Kidney epithelial cell (primary cell): ENCODE measurements at regions not wholly inside any gene's neighbourhood (a gene's known extent, or its start where the extent isn't known, plus 50 kb on each side); places are given as distances from the start of the nearest gene placed in this dataset.

Experiments
- DNase-seq: peaks from one replicate; pipeline ENCODE4 v3.0.0-alpha.2; 2010; ENCODE audit warnings: low read depth
- H3K27me3 ChIP-seq: 2 replicates; pipeline ENCODE4 v1.6.0; 2011; ENCODE audit warnings: low read length; ENCODE audit not compliant: control insufficient read depth, insufficient read depth
- H3K36me3 ChIP-seq: 2 replicates; pipeline ENCODE4 v1.5.1; 2011; ENCODE audit warnings: low read length; ENCODE audit not compliant: control insufficient read depth, insufficient read depth
- H3K4me3 ChIP-seq: 2 replicates; pipeline ENCODE4 v1.5.1; 2011; ENCODE audit warnings: low read depth, mild to moderate bottlenecking, control low read depth, low read length
- TF ChIP-seq, protein P1 (sequence below): IDR thresholded peaks from 2 replicates; pipeline ENCODE4 v1.5.1; 2011; ENCODE audit warnings: mild to moderate bottlenecking, moderate library complexity, low read length, control low read depth, inconsistent platforms; ENCODE audit not compliant: insufficient read depth, poor library complexity, severe bottlenecking

DNA sequence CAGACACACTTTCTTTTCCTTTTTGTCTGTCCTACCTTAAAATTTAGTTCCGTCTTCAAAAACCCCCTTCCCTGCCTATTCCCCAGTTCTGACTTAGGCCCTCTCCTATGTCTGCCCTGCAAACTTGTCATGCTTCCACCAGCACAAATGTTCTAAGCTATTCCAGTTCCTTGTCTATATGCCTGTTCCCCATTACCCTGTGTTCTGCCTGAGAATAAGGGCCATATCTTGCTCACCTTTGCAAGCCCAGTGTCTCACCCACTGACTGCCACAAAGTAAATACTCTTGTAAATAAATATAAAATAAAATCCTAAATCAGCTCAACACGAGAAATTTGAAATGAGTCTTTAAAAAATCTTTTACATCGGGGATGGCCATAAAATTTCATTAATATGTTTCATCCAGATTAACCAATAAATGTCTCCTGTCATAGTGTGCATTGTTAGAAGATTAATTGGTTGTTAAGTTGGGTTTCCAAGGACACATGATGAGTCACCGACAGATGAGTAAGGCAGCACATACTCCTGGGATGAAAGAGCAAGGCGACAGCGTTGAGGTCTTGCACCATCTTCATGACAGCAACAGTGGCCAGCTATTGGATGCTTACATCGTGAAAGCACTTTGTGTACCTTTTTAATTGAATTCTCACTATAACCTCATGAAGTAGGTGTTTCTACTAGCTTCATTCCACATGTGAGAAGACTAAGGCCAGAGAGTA, 92.6 kb upstream of the NGF start:
- TF ChIP-seq, protein P1, sequence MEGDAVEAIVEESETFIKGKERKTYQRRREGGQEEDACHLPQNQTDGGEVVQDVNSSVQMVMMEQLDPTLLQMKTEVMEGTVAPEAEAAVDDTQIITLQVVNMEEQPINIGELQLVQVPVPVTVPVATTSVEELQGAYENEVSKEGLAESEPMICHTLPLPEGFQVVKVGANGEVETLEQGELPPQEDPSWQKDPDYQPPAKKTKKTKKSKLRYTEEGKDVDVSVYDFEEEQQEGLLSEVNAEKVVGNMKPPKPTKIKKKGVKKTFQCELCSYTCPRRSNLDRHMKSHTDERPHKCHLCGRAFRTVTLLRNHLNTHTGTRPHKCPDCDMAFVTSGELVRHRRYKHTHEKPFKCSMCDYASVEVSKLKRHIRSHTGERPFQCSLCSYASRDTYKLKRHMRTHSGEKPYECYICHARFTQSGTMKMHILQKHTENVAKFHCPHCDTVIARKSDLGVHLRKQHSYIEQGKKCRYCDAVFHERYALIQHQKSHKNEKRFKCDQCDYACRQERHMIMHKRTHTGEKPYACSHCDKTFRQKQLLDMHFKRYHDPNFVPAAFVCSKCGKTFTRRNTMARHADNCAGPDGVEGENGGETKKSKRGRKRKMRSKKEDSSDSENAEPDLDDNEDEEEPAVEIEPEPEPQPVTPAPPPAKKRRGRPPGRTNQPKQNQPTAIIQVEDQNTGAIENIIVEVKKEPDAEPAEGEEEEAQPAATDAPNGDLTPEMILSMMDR = no peak
- Histone ChIP-seq H3K27me3 (no peaks in the 10 kb centered on the region), H3K4me3 (no peak overlapping the region), H3K36me3 (no peaks in the 10 kb centered on the region)
- DNase-seq = peak; percentile 92

DNA sequence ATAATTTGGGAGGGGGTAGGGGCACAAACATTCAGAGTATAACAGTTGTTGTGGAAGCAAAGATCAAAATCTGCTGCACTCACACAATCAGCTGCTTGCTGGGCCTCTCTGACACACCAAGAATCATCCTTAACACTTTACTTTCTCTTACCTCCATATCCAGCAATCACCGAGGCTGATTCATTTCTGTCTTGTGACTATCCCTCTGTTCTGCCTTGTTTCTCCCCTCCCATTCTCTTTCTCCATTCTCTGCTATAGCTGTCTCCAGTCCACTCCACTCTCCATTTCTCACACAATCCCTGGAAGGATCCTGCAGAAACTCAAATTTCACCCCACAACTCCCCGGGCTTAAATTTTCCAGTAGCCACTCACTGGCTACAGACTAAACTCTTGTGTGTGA, 91.8 kb upstream of the NGF start:
- no peaks in the 10 kb centered on the region for H3K27me3 ChIP-seq
- no peak overlapping the region for H3K4me3 ChIP-seq
- H3K36me3 ChIP-seq = no peaks in the 10 kb centered on the region
- no peak for DNase-seq
- TF ChIP-seq, protein P1 = no peak

DNA sequence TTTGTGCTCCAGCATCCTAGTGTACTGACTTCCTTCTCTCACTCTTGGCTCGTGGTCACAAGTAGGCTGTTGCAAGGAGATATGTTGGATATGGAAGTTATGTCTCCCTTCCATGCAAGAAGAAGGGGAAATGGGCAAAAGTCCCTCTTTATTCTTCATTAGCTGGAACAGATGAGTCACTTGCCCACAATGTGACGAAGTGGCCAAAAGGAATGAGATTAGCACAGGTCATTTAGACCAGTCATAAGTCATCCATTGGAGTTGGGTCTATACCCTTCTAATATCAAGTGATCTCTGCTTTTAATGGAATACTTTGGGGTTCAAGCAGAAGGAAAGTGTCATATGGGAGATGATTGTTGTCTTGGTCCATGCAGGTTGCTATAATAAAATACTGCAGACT, 91.2 kb upstream of the NGF start:
- Histone ChIP-seq H3K27me3 (no peaks in the 10 kb centered on the region), H3K36me3 (no peaks in the 10 kb centered on the region), H3K4me3 (no peak overlapping the region)
- DNase-seq = no peak
- TF ChIP-seq, protein P1 = no peak

DNA sequence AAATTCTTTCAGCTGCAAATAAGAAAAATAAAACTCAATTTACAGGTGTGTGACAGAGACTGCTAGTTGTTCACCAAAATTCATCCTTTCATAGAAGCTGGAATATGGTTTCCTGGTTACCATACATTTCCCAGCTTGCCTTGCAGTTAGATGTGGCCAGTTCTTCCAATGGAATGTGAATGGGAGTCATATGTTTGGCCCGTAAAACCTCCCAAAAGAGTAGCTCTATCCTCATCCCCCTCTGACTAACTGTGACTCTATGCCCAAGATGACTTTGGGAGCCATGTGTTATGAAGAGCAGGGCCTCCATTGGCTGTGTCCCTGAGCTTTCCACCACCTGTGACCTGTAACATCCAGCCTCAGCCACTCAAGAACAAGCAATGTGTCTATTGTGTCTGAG, 90.6 kb upstream of the NGF start:
- no peak overlapping the region for H3K4me3 ChIP-seq
- no peaks in the 10 kb centered on the region for H3K27me3 ChIP-seq
- DNase-seq = no peak
- H3K36me3 ChIP-seq = no peaks in the 10 kb centered on the region
- TF ChIP-seq, protein P1 = no peak

DNA sequence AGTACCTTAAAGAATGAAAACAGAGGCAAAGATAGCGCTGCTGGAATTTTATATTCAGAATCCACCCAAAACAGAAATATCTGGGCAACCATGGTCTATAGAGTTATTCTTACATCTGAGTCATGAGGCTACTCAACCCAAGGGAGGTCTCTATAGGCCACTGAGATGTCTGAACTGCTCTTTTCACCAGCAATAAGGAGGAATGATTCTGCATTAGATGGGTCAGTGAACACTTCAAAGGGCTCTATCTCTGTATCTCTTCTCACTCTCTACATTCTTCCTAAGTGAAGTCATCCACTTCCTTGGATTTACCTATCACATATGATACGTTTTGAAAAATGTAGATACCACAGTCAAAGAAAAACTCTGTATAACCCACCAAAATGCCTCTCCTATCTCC, 90.2 kb upstream of the NGF start:
- DNase-seq = no peak
- TF ChIP-seq, protein P1 = no peak
- H3K4me3 ChIP-seq = no peak overlapping the region

DNA sequence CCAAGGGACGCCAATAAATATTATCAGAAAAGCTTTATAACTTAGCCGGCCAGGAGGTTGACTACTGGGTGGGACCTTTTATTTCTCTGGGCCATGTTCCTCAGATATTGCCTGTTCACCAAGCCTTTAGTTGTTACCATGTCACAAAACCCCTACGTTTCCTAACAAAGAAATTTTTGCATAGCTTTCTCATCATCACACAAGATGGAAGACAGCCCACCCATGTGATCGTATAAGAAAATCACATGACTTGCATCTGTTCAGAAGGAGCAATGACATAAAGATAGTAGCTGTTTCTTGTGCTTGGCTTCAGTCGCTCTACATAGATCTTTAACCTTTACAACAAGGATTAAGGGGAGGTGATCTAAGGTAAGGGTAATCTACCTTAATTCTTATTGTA, 88.9 kb upstream of the NGF start:
- TF ChIP-seq, protein P1 = no peak
- H3K4me3 ChIP-seq = no peak overlapping the region
- DNase-seq = no peak
- no peaks in the 10 kb centered on the region for H3K27me3 ChIP-seq
- H3K36me3 ChIP-seq = no peaks in the 10 kb centered on the region

More for the DNA sequence above, 90.2 kb upstream of the NGF start:
- Histone ChIP-seq H3K27me3 (no peaks in the 10 kb centered on the region), H3K36me3 (no peaks in the 10 kb centered on the region)
